ENCODE measurements at regions not wholly inside any gene's neighbourhood (a gene's known extent, or its start where the extent isn't known, plus 50 kb on each side); places are given as distances from the start of the nearest gene placed in this dataset.

DNA sequence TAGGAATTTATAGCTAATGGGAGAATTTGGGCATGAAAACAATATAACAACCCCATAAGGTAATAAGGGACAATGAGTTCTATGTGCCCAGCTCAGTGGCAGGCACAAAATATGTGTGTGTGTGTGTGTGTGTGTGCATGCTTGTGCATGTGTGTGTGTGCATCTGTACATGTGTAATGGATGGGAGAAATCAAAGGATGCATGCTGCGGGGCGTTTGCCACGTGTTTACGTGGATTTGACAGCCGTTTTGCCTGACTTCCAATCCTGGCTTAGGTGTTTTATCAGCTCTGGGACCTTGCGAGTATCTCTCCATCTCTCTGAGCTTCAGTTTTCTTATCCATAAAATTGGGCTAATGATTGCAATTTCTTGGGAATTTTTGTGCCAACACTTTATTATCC lies 108.4 kb downstream of the IRX5 start:
- TF ChIP-seq, protein P1, sequence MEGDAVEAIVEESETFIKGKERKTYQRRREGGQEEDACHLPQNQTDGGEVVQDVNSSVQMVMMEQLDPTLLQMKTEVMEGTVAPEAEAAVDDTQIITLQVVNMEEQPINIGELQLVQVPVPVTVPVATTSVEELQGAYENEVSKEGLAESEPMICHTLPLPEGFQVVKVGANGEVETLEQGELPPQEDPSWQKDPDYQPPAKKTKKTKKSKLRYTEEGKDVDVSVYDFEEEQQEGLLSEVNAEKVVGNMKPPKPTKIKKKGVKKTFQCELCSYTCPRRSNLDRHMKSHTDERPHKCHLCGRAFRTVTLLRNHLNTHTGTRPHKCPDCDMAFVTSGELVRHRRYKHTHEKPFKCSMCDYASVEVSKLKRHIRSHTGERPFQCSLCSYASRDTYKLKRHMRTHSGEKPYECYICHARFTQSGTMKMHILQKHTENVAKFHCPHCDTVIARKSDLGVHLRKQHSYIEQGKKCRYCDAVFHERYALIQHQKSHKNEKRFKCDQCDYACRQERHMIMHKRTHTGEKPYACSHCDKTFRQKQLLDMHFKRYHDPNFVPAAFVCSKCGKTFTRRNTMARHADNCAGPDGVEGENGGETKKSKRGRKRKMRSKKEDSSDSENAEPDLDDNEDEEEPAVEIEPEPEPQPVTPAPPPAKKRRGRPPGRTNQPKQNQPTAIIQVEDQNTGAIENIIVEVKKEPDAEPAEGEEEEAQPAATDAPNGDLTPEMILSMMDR (IDR thresholded peaks at IDR 0.05; ENCODE audit: low read depth, low read length) = no peak
- in situ Hi-C loops (cut with HindIII; ENCODE audit: low sequenced_read_pairs) = no loop called here
- H3K4me3 ChIP-seq (ENCODE audit: low read depth, low read length) = no peak overlapping the region
- no peak for DNase-seq (ENCODE audit: low read depth, low spot score)

- no peak overlapping the region for H3K4me3 ChIP-seq (ENCODE audit: low read depth, low read length)
- in situ Hi-C loops (cut with HindIII; ENCODE audit: low sequenced_read_pairs) = no loop called here
- DNase-seq (ENCODE audit: low read depth, low spot score) = no peak
- TF ChIP-seq, protein P1 (IDR thresholded peaks at IDR 0.05; ENCODE audit: low read depth, low read length) = no peak
Measured at GRCh38 chr16:55039511-55039910, 108.8 kb downstream of the IRX5 start.

- in situ Hi-C loops (cut with HindIII; ENCODE audit: low sequenced_read_pairs) = no loop called here
- TF ChIP-seq, protein P1 (IDR thresholded peaks at IDR 0.05; ENCODE audit: low read depth, low read length) = no peak
- H3K4me3 ChIP-seq (ENCODE audit: low read depth, low read length) = no peak overlapping the region
- DNase-seq (ENCODE audit: low read depth, low spot score) = no peak
Measured at GRCh38 chr16:55039931-55040330, 109.3 kb downstream of the IRX5 start.

- in situ Hi-C loops (cut with HindIII; ENCODE audit: low sequenced_read_pairs) = no loop called here
- TF ChIP-seq, protein P1 (IDR thresholded peaks at IDR 0.05; ENCODE audit: low read depth, low read length) = no peak
- DNase-seq (ENCODE audit: low read depth, low spot score) = no peak
- no peak overlapping the region for H3K4me3 ChIP-seq (ENCODE audit: low read depth, low read length)
Measured at GRCh38 chr16:55040366-55041086, 109.9 kb downstream of the IRX5 start.

DNA sequence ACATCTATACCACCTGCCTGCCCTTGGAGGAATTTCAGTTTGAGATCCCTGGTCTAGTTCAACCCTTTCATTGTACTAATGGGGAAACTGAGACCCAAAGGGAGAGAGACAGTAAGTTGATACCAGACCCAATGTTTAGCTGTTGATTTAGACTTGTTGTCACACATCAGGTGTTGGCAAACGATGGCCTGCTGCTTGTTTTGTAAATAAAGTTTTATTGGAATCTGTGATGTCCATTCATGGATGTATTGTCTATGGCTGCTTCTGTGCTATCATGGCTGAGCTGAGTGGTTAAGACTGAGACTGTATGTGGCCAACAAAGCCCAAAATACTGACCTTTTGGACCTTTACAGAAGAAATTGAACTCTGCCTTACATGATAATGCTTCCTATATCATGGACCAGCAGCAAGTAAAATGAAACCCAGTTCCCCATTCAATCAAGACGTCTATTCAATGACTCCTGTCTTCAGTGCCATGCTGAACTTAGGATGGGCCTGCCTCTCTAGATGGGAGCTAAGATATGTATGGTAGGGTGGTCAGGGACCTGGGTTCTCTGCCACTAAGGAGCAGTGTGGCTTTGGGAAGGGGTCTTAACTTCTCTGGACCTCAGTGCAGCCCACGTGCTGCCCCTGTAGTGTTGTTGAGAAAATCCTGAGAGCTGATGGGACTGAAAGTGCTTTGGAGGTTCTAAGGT lies 111.0 kb downstream of the IRX5 start:
- no peak for DNase-seq (ENCODE audit: low read depth, low spot score)
- no peak overlapping the region for H3K4me3 ChIP-seq (ENCODE audit: low read depth, low read length)
- in situ Hi-C loops (cut with HindIII; ENCODE audit: low sequenced_read_pairs) = no loop called here
- TF ChIP-seq, protein P1 (IDR thresholded peaks at IDR 0.05; ENCODE audit: low read depth, low read length) = no peak

- H3K4me3 ChIP-seq (ENCODE audit: low read depth, low read length) = no peak overlapping the region
- in situ Hi-C loops (cut with HindIII; ENCODE audit: low sequenced_read_pairs) = no loop called here
- TF ChIP-seq, protein P1 (IDR thresholded peaks at IDR 0.05; ENCODE audit: low read depth, low read length) = no peak
- DNase-seq (ENCODE audit: low read depth, low spot score) = no peak
Measured at GRCh38 chr16:55042556-55043432, 112.1 kb downstream of the IRX5 start.
